DND-41 (cell line): ENCODE measurements at regions not wholly inside any gene's neighbourhood (a gene's known extent, or its start where the extent isn't known, plus 50 kb on each side); places are given as distances from the start of the nearest gene placed in this dataset.

Experiments
- CTCF ChIP-seq: IDR thresholded peaks from 2 replicates; pipeline ENCODE4 v1.5.1; 2012; ENCODE audit warnings: borderline replicate concordance, low read length, moderate library complexity, mild to moderate bottlenecking; ENCODE audit not compliant: poor library complexity, severe bottlenecking; ENCODE audit errors: extremely low read depth
- EZH2 ChIP-seq: IDR thresholded peaks from 3 replicates; pipeline ENCODE4 v1.6.1; 2012; ENCODE audit warnings: borderline replicate concordance, low read depth, mild to moderate bottlenecking, moderate library complexity, low read length, inconsistent platforms; ENCODE audit not compliant: severe bottlenecking

- TF ChIP-seq CTCF (no peak), EZH2 (no peak)
These were observed 590.6 kb upstream of the RAB6C start for GRCh38 chr2:129388870-129389269.
